ENCODE measurements at regions not wholly inside any gene's neighbourhood (a gene's known extent, or its start where the extent isn't known, plus 50 kb on each side); places are given as distances from the start of the nearest gene placed in this dataset.

DNA sequence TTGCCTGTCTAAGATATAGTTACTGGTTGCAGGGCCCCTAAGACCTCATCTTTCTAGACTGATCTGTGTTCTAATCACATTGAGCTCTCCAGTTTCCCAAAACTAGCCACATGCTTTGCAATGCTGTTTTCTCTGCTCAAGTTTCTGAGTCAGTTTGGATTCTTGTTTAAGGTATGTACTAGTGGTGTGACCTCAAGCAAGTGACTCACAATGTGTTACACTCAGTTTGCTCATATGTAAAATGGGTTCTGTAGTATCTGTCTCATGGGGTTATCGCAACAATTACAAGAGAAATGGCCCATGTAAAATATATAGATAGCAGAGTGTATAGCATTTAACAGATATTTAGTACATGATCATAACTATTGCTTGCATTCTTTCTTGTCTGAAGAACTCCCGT is 153.1 kb upstream of the ELL2 start:
- TF ChIP-seq, protein P1, sequence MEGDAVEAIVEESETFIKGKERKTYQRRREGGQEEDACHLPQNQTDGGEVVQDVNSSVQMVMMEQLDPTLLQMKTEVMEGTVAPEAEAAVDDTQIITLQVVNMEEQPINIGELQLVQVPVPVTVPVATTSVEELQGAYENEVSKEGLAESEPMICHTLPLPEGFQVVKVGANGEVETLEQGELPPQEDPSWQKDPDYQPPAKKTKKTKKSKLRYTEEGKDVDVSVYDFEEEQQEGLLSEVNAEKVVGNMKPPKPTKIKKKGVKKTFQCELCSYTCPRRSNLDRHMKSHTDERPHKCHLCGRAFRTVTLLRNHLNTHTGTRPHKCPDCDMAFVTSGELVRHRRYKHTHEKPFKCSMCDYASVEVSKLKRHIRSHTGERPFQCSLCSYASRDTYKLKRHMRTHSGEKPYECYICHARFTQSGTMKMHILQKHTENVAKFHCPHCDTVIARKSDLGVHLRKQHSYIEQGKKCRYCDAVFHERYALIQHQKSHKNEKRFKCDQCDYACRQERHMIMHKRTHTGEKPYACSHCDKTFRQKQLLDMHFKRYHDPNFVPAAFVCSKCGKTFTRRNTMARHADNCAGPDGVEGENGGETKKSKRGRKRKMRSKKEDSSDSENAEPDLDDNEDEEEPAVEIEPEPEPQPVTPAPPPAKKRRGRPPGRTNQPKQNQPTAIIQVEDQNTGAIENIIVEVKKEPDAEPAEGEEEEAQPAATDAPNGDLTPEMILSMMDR (conservative IDR thresholded peaks at IDR 0.05; ENCODE audit: low read depth, low read length), result no peak
- TF ChIP-seq EZH2 (IDR thresholded peaks at IDR 0.05; ENCODE audit: borderline replicate concordance, low read depth, low read length, poor library complexity, severe bottlenecking), result no peak
